ENCODE measurements at regions not wholly inside any gene's neighbourhood (a gene's known extent, or its start where the extent isn't known, plus 50 kb on each side); places are given as distances from the start of the nearest gene placed in this dataset.

DNA sequence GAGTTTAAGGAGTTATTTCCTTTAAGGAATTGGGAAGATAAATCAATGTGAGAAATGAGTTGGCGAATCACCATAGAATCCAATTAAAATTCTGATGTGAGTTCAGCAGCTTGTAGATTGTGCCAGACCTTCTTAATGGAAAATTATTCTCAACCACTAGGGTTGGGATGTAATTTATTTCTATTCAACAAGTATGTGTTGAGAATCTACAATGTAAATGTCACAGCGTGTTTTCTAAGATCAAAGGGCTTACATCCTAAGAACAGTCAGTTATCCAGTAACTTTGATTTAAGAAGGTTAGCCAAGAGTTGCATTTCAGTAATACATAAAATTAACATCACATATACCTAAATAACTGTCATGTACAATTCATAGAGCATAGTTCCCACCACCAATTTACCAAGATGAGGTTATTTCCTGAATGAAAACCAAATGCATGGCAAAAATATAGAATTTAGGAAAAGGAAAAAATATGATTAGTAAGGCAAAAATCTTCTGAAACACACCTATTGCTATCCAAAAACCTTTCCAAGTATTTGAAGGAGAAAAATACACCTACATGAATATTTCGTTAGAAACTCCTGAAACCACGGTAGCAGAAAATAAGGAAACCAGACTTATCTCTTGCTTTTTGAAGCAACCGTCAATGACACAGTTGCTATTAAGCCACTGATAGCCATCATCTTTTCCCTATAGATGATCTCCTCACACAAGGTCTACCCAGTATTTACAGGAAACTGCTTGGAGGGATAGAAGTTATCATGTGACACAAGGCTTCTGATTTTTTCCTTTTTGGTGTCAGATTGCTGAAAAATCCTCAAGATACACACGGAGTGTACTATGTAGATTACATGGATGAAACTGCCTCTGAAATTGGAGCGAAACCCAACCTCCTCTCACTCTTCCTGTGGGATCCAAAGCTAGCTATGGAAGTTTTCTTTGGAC lies 259.4 kb upstream of the POGK start:
- Histone ChIP-seq H3K4me2 (ENCODE audit: control insufficient read depth, extremely low read depth, insufficient read depth, low read depth, low read length) (no peak overlapping the region), H3K9ac (ENCODE audit: control insufficient read depth, extremely low read depth, insufficient read depth, low read length) (no peak overlapping the region), H3K79me2 (ENCODE audit: control insufficient read depth, insufficient read depth, low read length) (no peaks in the 10 kb centered on the region), H3K4me1 (ENCODE audit: control insufficient read depth, extremely low read depth, insufficient read depth, low read length) (no peaks in the 10 kb centered on the region), H3K4me3 (ENCODE audit: control insufficient read depth in 2 of 3, extremely low read depth in 1 of 3, insufficient read depth in 2 of 3, low read depth in 1 of 3, low read length in 3 of 3) (no peak overlapping the region), H3K36me3 (ENCODE audit: control insufficient read depth in 2 of 2, extremely low read depth in 1 of 2, insufficient read depth in 2 of 2, low read length in 2 of 2) (no peaks in the 10 kb centered on the region), H2AFZ (ENCODE audit: control insufficient read depth, low read length) (no peak overlapping the region), H3K9me3 (ENCODE audit: control insufficient read depth, low read depth, low read length) (no peaks in the 10 kb centered on the region), H4K20me1 (ENCODE audit: control insufficient read depth, extremely low read depth, insufficient read depth, low read length) (no peaks in the 10 kb centered on the region), H3K27ac (ENCODE audit: control insufficient read depth, insufficient read depth, low read length) (no peak overlapping the region), H3K9me1 (ENCODE audit: control insufficient read depth, extremely low read depth, insufficient read depth, low read length) (no peaks in the 10 kb centered on the region), H3K27me3 (ENCODE audit: control insufficient read depth, extremely low read depth, insufficient read depth, low read length) (no peaks in the 10 kb centered on the region)
- DNase-seq (ENCODE audit: low read depth, low spot score) (no peak), FAIRE-seq (no peak)
- TF ChIP-seq CTCF (optimal IDR thresholded peaks at IDR 0.05 in 1 of 3, IDR thresholded peaks at IDR 0.05 in 1 of 3, conservative IDR thresholded peaks at IDR 0.05 in 1 of 3; ENCODE audit: extremely low read depth in 1 of 3, insufficient read depth in 2 of 3, low read length in 3 of 3): no peak
- dilution Hi-C loops (cut with MboI; ENCODE audit: extremely low pct_ligation_motif_present, low sequenced_read_pairs): no loop called here

DNA sequence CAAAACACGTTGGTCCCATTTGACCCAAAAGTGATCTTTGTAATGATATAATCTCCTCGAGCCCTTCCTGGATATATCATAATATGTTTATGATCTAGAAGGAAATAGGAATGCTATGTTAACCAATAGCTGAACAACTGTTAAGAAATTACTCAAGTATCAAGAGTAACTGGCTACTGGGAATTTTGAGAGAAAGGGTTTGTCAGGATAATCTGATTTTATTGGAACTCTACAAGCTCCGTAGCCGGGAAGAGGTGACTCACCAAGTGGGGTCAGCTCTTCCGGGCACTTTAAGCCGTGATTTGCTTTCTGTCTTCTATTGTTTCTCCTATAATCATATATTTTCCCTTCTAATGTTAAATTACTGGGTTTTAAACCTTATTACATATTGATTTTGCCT lies 250.5 kb upstream of the POGK start:
- Histone ChIP-seq H3K27ac (ENCODE audit: control insufficient read depth, insufficient read depth, low read length) (no peak overlapping the region), H3K27me3 (ENCODE audit: control insufficient read depth, extremely low read depth, insufficient read depth, low read length) (no peaks in the 10 kb centered on the region), H3K4me2 (ENCODE audit: control insufficient read depth, extremely low read depth, insufficient read depth, low read depth, low read length) (no peak overlapping the region), H3K36me3 (ENCODE audit: control insufficient read depth in 2 of 2, extremely low read depth in 1 of 2, insufficient read depth in 2 of 2, low read length in 2 of 2) (no peaks in the 10 kb centered on the region), H4K20me1 (ENCODE audit: control insufficient read depth, extremely low read depth, insufficient read depth, low read length) (no peaks in the 10 kb centered on the region), H2AFZ (ENCODE audit: control insufficient read depth, low read length) (no peak overlapping the region), H3K9me1 (ENCODE audit: control insufficient read depth, extremely low read depth, insufficient read depth, low read length) (no peaks in the 10 kb centered on the region), H3K4me3 (ENCODE audit: control insufficient read depth in 2 of 3, extremely low read depth in 1 of 3, insufficient read depth in 2 of 3, low read depth in 1 of 3, low read length in 3 of 3) (no peak overlapping the region), H3K79me2 (ENCODE audit: control insufficient read depth, insufficient read depth, low read length) (no peaks in the 10 kb centered on the region), H3K9me3 (ENCODE audit: control insufficient read depth, low read depth, low read length) (no peaks in the 10 kb centered on the region), H3K9ac (ENCODE audit: control insufficient read depth, extremely low read depth, insufficient read depth, low read length) (no peak overlapping the region), H3K4me1 (ENCODE audit: control insufficient read depth, extremely low read depth, insufficient read depth, low read length) (no peaks in the 10 kb centered on the region)
- no peak for DNase-seq (ENCODE audit: low read depth, low spot score)
- TF ChIP-seq CTCF (optimal IDR thresholded peaks at IDR 0.05 in 1 of 3, IDR thresholded peaks at IDR 0.05 in 1 of 3, conservative IDR thresholded peaks at IDR 0.05 in 1 of 3; ENCODE audit: extremely low read depth in 1 of 3, insufficient read depth in 2 of 3, low read length in 3 of 3) (no peak), EZH2 (IDR thresholded peaks at IDR 0.05; ENCODE audit: low read length) (no peak)
- no peak for FAIRE-seq
- dilution Hi-C loops (cut with MboI; ENCODE audit: extremely low pct_ligation_motif_present, low sequenced_read_pairs): no loop called here
